Neural progenitor cell (in vitro differentiated cells): ENCODE measurements at regions not wholly inside any gene's neighbourhood (a gene's known extent, or its start where the extent isn't known, plus 50 kb on each side); places are given as distances from the start of the nearest gene placed in this dataset.

ENCODE experiments used
- DNase-seq: peaks from one replicate; pipeline ENCODE4 v3.0.0-alpha.2; 2016; ENCODE audit warnings: low spot score
- H2AFZ ChIP-seq: fragments of 200-600 bp; sonication (generic); replicated peaks from 2 replicates; pipeline ENCODE4 v1.6.1; 2016; ENCODE audit warnings: antibody characterized with exemption
- H3F3A ChIP-seq: fragments of 200-600 bp; sonication (generic); 2 replicates; pipeline ENCODE4 v1.6.1; 2016; ENCODE audit warnings: antibody characterized with exemption, low read depth
- H3K27ac ChIP-seq: fragments of 200-600 bp; sonication (generic); 2 replicates; pipeline ENCODE4 v1.5.1; 2016; ENCODE audit warnings: mild to moderate bottlenecking
- H3K27me3 ChIP-seq: fragments of 200-600 bp; sonication (generic); 2 replicates; pipeline ENCODE4 v1.6.1; 2016; ENCODE audit warnings: mild to moderate bottlenecking, moderate library complexity
- H3K36me3 ChIP-seq: fragments of 200-600 bp; sonication (generic); 2 replicates; pipeline ENCODE4 v1.5.1; 2016
- H3K4me1 ChIP-seq: fragments of 200-600 bp; sonication (generic); 2 replicates; pipeline ENCODE4 v1.6.1; 2016; ENCODE audit warnings: mixed run types
- H3K4me2 ChIP-seq: fragments of 200-600 bp; sonication (generic); 2 replicates; pipeline ENCODE4 v1.6.1; 2016
- H3K4me3 ChIP-seq: fragments of 200-600 bp; sonication (generic); 2 replicates; pipeline ENCODE4 v1.5.1; 2016
- H3K79me2 ChIP-seq: fragments of 200-600 bp; sonication (generic); 2 replicates; pipeline ENCODE4 v1.6.1; 2016; ENCODE audit warnings: low read depth
- H3K9ac ChIP-seq: fragments of 200-600 bp; sonication (generic); 2 replicates; pipeline ENCODE4 v1.6.1; 2016
- H3K9me3 ChIP-seq: fragments of 200-600 bp; sonication (generic); 2 replicates; pipeline ENCODE4 v1.5.1; 2016; ENCODE audit warnings: low read depth
- H4K20me1 ChIP-seq: fragments of 200-600 bp; sonication (generic); 2 replicates; pipeline ENCODE4 v1.6.1; 2016; ENCODE audit warnings: low read depth
- H3K27ac Mint-ChIP-seq: 3 replicates; pipeline ENCODE4 v1.8.0; 2021; ENCODE audit warnings: mixed read lengths
- H3K27me3 Mint-ChIP-seq: 2 replicates; pipeline ENCODE4 v1.8.0; 2022; ENCODE audit warnings: low read depth, mild to moderate bottlenecking, inconsistent platforms, moderate library complexity, mixed read lengths; ENCODE audit not compliant: insufficient read depth
- H3K36me3 Mint-ChIP-seq: 3 replicates; pipeline ENCODE4 v1.8.0; 2021; ENCODE audit warnings: mixed read lengths
- H3K4me1 Mint-ChIP-seq: 3 replicates; pipeline ENCODE4 v1.8.0; 2021; ENCODE audit warnings: mixed read lengths
- H3K4me3 Mint-ChIP-seq: 3 replicates; pipeline ENCODE4 v1.8.0; 2021; ENCODE audit warnings: mild to moderate bottlenecking, moderate library complexity, mixed read lengths
- H3K9me3 Mint-ChIP-seq: 3 replicates; pipeline ENCODE4 v1.8.0; 2020; ENCODE audit warnings: mixed read lengths
- EZH2 ChIP-seq: fragments of 200-600 bp; sonication (generic); IDR thresholded peaks from 2 replicates; pipeline ENCODE4 v1.6.1; 2017; ENCODE audit warnings: antibody characterized with exemption, mild to moderate bottlenecking, moderate library complexity
- EZH2phosphoT487 ChIP-seq: fragments of 200-600 bp; sonication (generic); IDR thresholded peaks from 2 replicates; pipeline ENCODE4 v1.6.1; 2017; ENCODE audit warnings: antibody characterized with exemption
- TF ChIP-seq, protein P1 (sequence below): fragments of 200-600 bp; sonication (generic); IDR thresholded peaks from 2 replicates; pipeline ENCODE4 v1.5.1; 2017; ENCODE audit warnings: antibody characterized with exemption, mild to moderate bottlenecking

DNA sequence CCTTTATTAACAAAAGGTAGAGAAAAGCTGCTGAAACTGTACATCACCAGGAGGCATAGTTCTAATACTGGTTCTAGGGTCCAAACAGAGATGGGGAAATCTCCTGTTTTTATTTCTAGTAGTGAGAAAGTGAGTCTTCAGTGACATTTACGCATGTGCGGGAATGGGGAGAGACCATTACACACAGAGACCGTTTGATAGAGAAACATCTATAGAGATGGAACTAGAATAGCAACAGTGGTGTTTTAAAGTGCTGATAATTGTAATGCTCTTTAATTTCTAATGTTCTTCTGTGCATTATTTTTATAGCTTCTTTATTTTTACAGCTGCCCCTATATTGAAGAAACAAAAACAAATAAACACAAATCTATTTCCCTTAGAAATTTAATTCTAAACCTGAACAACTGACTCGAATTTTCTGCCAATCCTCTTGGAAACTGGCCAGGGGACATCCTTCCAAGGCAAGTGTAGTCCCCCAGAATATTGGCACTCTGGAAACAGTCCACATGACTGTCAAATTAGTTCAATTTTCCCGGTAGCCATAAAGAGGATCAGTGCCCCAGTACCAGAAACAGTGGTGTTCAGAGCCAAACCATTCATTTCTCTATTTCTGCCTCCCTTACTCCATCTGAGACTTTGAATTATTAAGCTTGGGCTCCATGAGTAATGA is 260.9 kb downstream of the ICOS start:
- Histone ChIP-seq H3K9me3 (no peaks in the 10 kb centered on the region), H3F3A (no peaks in the 10 kb centered on the region), H2AFZ (no peak overlapping the region), H3K79me2 (no peaks in the 10 kb centered on the region), H3K27ac (no peak overlapping the region), H3K4me1 (peaks cover 5% of the 10 kb centered on the region), H3K36me3 (no peaks in the 10 kb centered on the region), H3K4me2 (no peak overlapping the region), H3K9ac (no peak overlapping the region), H4K20me1 (no peaks in the 10 kb centered on the region), H3K4me3 (no peak overlapping the region), H3K27me3 (no peaks in the 10 kb centered on the region)
- Mint-ChIP-seq H3K9me3 (peaks cover 2% of the 10 kb centered on the region), H3K27ac (no peak overlapping the region), H3K36me3 (no peaks in the 10 kb centered on the region), H3K27me3 (no peaks in the 10 kb centered on the region), H3K4me3 (no peak overlapping the region), H3K4me1 (peaks cover 36% of the 10 kb centered on the region)
- TF ChIP-seq EZH2 (no peak), EZH2phosphoT487 (no peak)
- TF ChIP-seq, protein P1, sequence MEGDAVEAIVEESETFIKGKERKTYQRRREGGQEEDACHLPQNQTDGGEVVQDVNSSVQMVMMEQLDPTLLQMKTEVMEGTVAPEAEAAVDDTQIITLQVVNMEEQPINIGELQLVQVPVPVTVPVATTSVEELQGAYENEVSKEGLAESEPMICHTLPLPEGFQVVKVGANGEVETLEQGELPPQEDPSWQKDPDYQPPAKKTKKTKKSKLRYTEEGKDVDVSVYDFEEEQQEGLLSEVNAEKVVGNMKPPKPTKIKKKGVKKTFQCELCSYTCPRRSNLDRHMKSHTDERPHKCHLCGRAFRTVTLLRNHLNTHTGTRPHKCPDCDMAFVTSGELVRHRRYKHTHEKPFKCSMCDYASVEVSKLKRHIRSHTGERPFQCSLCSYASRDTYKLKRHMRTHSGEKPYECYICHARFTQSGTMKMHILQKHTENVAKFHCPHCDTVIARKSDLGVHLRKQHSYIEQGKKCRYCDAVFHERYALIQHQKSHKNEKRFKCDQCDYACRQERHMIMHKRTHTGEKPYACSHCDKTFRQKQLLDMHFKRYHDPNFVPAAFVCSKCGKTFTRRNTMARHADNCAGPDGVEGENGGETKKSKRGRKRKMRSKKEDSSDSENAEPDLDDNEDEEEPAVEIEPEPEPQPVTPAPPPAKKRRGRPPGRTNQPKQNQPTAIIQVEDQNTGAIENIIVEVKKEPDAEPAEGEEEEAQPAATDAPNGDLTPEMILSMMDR, result no peak
- no peak for DNase-seq

DNA sequence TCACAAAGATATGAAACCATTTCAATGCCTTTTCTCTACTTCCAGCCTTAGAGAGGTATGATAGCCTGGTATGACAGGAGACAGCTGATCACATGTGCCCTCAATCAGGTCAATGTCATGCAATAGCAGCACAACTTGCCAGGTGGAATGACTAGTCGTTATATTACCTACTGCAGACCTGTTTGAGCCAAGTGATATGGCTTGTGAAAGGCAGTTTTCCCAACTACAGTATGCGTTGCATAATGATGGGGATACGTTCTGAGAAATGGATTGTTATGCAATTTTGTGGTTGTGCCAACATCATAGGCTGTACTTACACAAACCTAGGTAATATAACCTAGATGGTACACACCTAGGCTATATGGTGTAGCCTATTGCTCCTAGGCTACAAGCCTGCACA is 262.8 kb downstream of the ICOS start:
- Histone ChIP-seq H3K27me3 (no peaks in the 10 kb centered on the region), H3K27ac (no peak overlapping the region), H3K9me3 (no peaks in the 10 kb centered on the region), H3F3A (no peaks in the 10 kb centered on the region), H3K9ac (no peak overlapping the region), H2AFZ (no peak overlapping the region), H3K79me2 (no peaks in the 10 kb centered on the region), H3K36me3 (no peaks in the 10 kb centered on the region), H3K4me3 (no peak overlapping the region), H4K20me1 (no peaks in the 10 kb centered on the region), H3K4me2 (no peak overlapping the region), H3K4me1 (peaks cover 4% of the 10 kb centered on the region)
- TF ChIP-seq EZH2phosphoT487, result no peak
- TF ChIP-seq EZH2, result no peak
- TF ChIP-seq, protein P1, result no peak
- Mint-ChIP-seq H3K4me3 (no peak overlapping the region), H3K27me3 (no peaks in the 10 kb centered on the region), H3K36me3 (no peaks in the 10 kb centered on the region), H3K9me3 (peaks cover 2% of the 10 kb centered on the region), H3K4me1 (peaks cover 36% of the 10 kb centered on the region), H3K27ac (no peak overlapping the region)
- no peak for DNase-seq

DNA sequence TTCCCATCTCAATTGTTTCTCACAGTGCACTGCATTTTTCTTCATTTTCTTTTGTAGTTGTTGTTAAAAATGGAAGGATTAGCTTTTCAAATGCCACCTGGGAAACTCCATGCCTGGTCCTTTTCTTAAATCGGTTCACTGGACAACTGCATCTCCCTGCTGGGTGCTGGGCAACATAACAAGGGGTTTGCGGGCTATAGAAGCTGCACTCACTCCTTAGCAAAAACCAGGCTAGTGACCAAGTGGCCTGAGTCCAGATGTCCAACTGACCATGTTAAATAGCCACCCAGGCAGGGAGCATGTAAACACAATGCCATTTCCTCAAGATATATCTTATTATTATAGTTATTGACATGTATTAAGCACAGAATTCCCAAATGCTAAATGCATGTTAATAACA is 264.9 kb downstream of the ICOS start:
- no peaks in the 10 kb centered on the region for H4K20me1 ChIP-seq

More for the DNA sequence above, 264.9 kb downstream of the ICOS start:
- TF ChIP-seq, protein P1, result no peak
- no peak for TF ChIP-seq EZH2
- TF ChIP-seq EZH2phosphoT487, result no peak
- Histone ChIP-seq H3K4me3 (no peak overlapping the region), H3K9ac (no peak overlapping the region), H3K79me2 (no peaks in the 10 kb centered on the region), H2AFZ (no peak overlapping the region), H3K4me1 (no peaks in the 10 kb centered on the region), H3K4me2 (no peak overlapping the region), H3K36me3 (no peaks in the 10 kb centered on the region), H3F3A (no peaks in the 10 kb centered on the region), H3K27me3 (peaks cover 19% of the 10 kb centered on the region), H3K27ac (no peak overlapping the region), H3K9me3 (no peaks in the 10 kb centered on the region)
- no peak for DNase-seq
- Mint-ChIP-seq H3K9me3 (peaks cover 2% of the 10 kb centered on the region), H3K27me3 (no peaks in the 10 kb centered on the region), H3K27ac (no peak overlapping the region), H3K4me1 (peaks cover 37% of the 10 kb centered on the region), H3K4me3 (no peak overlapping the region), H3K36me3 (no peaks in the 10 kb centered on the region)
